Panc1 (cell line): ENCODE measurements at regions not wholly inside any gene's neighbourhood (a gene's known extent, or its start where the extent isn't known, plus 50 kb on each side); places are given as distances from the start of the nearest gene placed in this dataset.
"Not testable (repeated sequence)": the region's sequence is repeated elsewhere in the genome, so short reads cannot be mapped to it uniquely, and the experiment has no call there.

Experiments
- SIN3A ChIP-seq: IDR thresholded peaks from 2 replicates; pipeline ENCODE4 v1.6.1; 2012; ENCODE audit warnings: low read depth, mild to moderate bottlenecking, low read length, moderate library complexity, borderline replicate concordance; ENCODE audit not compliant: insufficient read depth
- TF ChIP-seq, protein P1 (sequence below), 2 experiments: IDR thresholded peaks; 2 replicates each; pipeline ENCODE4 v1.6.1; 2011 to 2012; ENCODE audit warnings: low read depth in 2 of 2, control low read depth in 1 of 2, low read length in 1 of 2, mild to moderate bottlenecking in 1 of 2, moderate library complexity in 1 of 2; ENCODE audit not compliant: insufficient read depth in 1 of 2
- TF ChIP-seq, protein P2 (sequence below): fragments of 450-650 bp; IDR thresholded peaks from 2 replicates; pipeline ENCODE4 v1.5.1; 2017; ENCODE audit warnings: mild to moderate bottlenecking

DNA sequence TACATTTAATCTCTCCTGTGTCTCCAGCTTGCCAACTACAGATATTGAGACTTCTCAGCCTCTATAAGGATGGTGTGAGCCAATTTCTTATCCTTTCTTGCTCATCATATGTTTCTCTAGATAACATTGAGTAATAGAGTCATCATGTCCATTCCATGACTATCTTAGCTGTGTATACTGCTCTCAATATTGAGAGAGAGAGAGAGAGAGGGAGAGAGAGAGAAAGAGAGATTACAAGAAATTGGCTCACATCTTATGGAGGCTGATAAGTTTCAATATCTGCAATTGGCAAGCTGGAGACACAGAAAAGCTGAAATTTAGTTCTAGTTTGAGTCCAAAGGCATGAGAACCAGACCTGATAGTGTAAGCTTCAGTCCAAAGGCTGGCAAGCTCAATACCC, 110.8 kb upstream of the MSMB start:
- TF ChIP-seq, protein P1, sequence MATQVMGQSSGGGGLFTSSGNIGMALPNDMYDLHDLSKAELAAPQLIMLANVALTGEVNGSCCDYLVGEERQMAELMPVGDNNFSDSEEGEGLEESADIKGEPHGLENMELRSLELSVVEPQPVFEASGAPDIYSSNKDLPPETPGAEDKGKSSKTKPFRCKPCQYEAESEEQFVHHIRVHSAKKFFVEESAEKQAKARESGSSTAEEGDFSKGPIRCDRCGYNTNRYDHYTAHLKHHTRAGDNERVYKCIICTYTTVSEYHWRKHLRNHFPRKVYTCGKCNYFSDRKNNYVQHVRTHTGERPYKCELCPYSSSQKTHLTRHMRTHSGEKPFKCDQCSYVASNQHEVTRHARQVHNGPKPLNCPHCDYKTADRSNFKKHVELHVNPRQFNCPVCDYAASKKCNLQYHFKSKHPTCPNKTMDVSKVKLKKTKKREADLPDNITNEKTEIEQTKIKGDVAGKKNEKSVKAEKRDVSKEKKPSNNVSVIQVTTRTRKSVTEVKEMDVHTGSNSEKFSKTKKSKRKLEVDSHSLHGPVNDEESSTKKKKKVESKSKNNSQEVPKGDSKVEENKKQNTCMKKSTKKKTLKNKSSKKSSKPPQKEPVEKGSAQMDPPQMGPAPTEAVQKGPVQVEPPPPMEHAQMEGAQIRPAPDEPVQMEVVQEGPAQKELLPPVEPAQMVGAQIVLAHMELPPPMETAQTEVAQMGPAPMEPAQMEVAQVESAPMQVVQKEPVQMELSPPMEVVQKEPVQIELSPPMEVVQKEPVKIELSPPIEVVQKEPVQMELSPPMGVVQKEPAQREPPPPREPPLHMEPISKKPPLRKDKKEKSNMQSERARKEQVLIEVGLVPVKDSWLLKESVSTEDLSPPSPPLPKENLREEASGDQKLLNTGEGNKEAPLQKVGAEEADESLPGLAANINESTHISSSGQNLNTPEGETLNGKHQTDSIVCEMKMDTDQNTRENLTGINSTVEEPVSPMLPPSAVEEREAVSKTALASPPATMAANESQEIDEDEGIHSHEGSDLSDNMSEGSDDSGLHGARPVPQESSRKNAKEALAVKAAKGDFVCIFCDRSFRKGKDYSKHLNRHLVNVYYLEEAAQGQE (IDR thresholded peaks at IDR 0.05; ENCODE audit: insufficient read depth in 1 of 2, low read depth in 2 of 2, low read length in 1 of 2): not testable (repeated sequence)
- TF ChIP-seq, protein P2, sequence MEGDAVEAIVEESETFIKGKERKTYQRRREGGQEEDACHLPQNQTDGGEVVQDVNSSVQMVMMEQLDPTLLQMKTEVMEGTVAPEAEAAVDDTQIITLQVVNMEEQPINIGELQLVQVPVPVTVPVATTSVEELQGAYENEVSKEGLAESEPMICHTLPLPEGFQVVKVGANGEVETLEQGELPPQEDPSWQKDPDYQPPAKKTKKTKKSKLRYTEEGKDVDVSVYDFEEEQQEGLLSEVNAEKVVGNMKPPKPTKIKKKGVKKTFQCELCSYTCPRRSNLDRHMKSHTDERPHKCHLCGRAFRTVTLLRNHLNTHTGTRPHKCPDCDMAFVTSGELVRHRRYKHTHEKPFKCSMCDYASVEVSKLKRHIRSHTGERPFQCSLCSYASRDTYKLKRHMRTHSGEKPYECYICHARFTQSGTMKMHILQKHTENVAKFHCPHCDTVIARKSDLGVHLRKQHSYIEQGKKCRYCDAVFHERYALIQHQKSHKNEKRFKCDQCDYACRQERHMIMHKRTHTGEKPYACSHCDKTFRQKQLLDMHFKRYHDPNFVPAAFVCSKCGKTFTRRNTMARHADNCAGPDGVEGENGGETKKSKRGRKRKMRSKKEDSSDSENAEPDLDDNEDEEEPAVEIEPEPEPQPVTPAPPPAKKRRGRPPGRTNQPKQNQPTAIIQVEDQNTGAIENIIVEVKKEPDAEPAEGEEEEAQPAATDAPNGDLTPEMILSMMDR: not testable (repeated sequence)
- not testable (repeated sequence) for TF ChIP-seq SIN3A
